GM13977 (cell line): ENCODE measurements at regions not wholly inside any gene's neighbourhood (a gene's known extent, or its start where the extent isn't known, plus 50 kb on each side); places are given as distances from the start of the nearest gene placed in this dataset.

ENCODE experiments used
- DNase-seq: peaks from one replicate; pipeline ENCODE4 v3.0.0; 2012; ENCODE audit warnings: low spot score
- in situ Hi-C: fragments of 300-500 bp; cut with MboI; formaldehyde crosslinking; loops from one replicate; pipeline ENCODE4 v1.12.0; 2022; ENCODE audit warnings: low sequenced_read_pairs, low pct_unique_long_range_greater_than_20kb, mixed read lengths, inconsistent platforms; ENCODE audit not compliant: unreplicated experiment
- TF ChIP-seq, protein P1 (sequence below): IDR thresholded peaks from 2 replicates; pipeline ENCODE4 v1.5.1; 2012; ENCODE audit warnings: mild to moderate bottlenecking, control low read depth; ENCODE audit not compliant: insufficient read depth; ENCODE audit errors: extremely low read depth, missing control alignments

DNA sequence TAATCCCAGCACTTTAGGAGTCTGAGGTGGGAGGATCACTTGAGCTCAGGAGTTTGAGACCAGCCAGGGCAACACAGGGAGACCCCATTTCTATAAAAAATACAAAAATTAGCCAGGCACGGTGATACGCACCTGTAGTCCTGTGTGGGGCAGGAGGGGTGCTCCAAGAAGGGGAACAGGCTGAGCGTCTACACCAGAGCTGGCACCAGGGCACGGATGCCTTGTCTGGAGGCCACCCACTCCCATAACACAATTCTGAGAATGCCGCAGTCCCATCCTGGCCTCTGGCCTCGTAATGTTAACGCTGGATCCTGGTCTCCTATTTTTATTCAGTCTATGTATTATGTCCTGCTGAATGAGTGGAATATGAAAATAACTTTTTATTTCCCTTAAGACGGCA, 161.3 kb downstream of the WSCD1 start:
- TF ChIP-seq, protein P1, sequence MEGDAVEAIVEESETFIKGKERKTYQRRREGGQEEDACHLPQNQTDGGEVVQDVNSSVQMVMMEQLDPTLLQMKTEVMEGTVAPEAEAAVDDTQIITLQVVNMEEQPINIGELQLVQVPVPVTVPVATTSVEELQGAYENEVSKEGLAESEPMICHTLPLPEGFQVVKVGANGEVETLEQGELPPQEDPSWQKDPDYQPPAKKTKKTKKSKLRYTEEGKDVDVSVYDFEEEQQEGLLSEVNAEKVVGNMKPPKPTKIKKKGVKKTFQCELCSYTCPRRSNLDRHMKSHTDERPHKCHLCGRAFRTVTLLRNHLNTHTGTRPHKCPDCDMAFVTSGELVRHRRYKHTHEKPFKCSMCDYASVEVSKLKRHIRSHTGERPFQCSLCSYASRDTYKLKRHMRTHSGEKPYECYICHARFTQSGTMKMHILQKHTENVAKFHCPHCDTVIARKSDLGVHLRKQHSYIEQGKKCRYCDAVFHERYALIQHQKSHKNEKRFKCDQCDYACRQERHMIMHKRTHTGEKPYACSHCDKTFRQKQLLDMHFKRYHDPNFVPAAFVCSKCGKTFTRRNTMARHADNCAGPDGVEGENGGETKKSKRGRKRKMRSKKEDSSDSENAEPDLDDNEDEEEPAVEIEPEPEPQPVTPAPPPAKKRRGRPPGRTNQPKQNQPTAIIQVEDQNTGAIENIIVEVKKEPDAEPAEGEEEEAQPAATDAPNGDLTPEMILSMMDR: no peak
- in situ Hi-C loops: no loop called here
- DNase-seq: no peak

DNA sequence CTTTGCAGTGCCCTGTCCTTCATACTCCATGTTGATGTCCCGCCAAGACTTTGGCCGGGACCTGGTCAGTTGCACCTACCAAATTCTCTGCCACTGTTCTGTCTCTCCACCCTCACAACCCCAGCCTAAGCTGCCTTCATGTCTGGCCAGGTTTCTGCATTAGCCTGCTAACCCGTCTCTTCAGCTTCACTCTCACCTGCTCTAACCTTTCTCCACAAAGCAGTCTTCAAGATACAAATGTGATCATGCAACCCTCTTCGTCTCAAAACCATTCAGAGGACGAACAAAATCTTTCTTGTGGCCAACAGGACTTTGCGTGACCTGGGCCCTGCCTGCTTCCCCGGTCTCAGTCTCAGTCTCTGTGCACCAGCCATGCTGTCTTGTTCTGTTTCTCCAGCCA, 148.2 kb downstream of the WSCD1 start:
- in situ Hi-C loops: no loop called here
- TF ChIP-seq, protein P1: no peak
- no peak for DNase-seq

DNA sequence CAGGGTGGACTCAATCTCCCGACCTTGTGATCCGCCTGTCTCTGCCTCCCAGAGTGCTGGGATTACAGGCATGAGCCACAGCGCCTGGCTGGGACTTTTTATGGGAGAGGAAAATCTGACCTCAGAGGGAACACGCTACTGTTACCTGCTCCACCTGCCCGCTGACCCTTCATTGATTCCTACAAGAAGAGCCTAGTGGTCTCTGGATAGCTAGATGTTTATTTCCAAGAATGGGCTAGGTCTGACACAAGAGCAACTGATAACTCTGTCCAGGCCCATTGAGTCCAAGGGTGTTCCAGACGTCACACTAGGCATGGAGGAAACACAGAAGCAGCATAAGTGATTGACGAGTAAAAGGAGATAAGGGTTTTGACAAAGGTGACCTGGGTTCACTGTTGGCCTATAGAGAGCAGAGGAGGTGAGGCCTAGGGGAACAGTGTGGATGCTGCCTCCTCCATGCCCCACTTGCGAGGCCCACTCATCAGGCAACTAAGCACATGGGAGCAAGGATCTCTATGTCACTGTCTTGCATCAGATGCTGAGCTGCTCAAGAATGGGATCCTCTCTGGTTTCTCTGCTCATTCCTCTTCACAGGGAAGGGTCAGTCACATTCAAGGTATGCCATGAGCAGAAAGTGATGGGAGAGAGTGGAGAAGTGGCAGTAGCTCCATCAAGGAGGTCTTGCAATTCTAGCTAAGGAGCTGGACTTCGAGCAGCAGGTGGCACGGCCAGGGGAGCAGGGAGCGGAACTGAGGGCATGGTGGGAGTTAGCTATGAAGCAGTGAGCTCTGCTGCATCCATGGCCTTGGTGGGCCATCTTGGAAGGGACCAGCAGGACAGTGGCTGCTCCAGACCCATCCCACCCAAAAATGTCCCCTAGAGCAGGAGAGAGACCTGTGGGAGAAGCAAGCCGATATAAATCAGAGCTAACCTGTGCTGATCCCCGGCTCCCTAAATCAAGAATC, 145.2 kb downstream of the WSCD1 start:
- TF ChIP-seq, protein P1: no peak
- in situ Hi-C loops: no loop called here
- DNase-seq: no peak

DNA sequence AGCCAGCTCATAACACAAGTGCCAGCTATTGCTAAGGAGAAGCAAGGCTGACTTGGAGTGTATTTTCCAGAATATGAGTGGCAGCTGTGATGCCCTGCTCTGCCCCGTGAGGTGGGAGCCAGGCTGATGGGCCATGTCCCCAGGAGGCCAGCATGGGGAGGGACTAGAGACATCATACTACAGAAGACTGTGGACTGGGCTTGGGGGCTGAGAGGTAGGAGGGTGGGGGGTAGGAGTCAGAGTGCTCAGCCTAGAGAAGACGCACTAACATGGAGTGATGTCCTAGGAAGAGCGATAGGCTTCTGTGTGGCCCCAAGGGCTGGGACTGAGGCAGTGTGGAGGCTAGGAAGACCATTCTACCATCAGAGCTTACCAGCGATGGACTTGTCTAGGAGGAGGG, 143.7 kb downstream of the WSCD1 start:
- no peak for DNase-seq
- TF ChIP-seq, protein P1: no peak
- in situ Hi-C loops: no loop called here

DNA sequence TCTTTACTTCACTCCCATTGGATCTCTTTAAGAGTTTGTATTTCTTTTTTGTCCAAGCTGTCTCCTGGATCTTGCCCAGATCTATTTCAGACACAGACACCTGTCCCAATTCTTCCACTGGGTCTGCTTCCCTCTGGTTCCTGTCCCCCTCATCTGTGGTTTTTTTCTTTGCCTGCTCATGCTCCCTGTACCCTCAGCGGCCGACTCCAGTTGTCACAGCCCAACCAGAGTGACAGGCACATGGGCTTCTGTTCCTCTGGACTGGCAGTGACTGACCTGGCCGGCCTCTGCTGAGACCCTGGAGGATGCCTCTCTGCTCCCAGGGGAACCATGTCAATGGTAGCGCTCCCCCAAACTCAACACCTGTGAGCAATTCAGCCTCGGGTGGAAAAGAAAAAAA, 142.6 kb downstream of the WSCD1 start:
- TF ChIP-seq, protein P1: no peak
- in situ Hi-C loops: no loop called here

DNA sequence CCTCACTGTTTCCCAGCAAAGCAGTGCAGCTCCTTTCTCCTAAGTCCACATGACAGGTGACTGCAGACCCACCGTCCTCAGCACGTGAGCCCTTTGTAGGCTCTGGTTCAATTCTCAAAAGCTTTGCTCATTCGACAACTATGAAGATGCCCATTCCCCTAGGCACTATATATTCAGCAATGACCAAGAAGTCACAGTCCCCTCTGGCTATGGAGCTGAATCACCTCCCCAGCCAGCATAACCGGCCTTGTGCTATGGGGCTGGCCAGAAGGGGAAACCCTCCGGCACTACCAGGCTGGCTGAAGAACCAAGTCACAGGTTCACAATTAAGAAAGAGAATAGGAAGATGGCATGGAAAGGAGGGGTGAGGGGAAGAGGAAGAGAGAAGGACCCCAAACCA, 139.7 kb downstream of the WSCD1 start:
- DNase-seq: no peak
- TF ChIP-seq, protein P1: no peak
- in situ Hi-C loops: no loop called here

More for the DNA sequence above, 142.6 kb downstream of the WSCD1 start:
- no peak for DNase-seq
